Stomach (tissue), 8 donors: ENCODE measurements at regions not wholly inside any gene's neighbourhood (a gene's known extent, or its start where the extent isn't known, plus 50 kb on each side); places are given as distances from the start of the nearest gene placed in this dataset.
"Not testable (repeated sequence)": the region's sequence is repeated elsewhere in the genome, so short reads cannot be mapped to it uniquely, and the experiment has no call there.

Source experiments
- DNase-seq, 2 donors: peaks; one replicate each; pipeline versions ENCODE4 v3.0.0 to v3.0.0-alpha.2; 2013 to 2019
- H3K27ac ChIP-seq, 5 donors: fragments of 200-600 bp in 4 of 5; sonication (generic) in 4 of 5; one replicate each; pipeline ENCODE4 v1.5.1; 2013 to 2019; ENCODE audit warnings: mild to moderate bottlenecking in 1 of 5, moderate library complexity in 1 of 5
- H3K27me3 ChIP-seq, 3 donors: fragments of 200-600 bp; sonication (generic); one replicate each; pipeline ENCODE4 v1.5.1; 2017 to 2019; ENCODE audit warnings: mixed run types in 1 of 3
- H3K36me3 ChIP-seq, 4 donors: fragments of 200-600 bp; sonication (generic); 1 replicate in 3 of 4; 2 replicates in 1 of 4; pipeline ENCODE4 v1.5.1; 2016 to 2019
- H3K4me1 ChIP-seq, 4 donors: fragments of 200-600 bp; sonication (generic); one replicate each; pipeline ENCODE4 v1.5.1; 2016 to 2019
- H3K4me3 ChIP-seq, 4 donors: fragments of 200-600 bp; sonication (generic) in 3 of 4; one replicate each; pipeline ENCODE4 v1.5.1; 2016 to 2019; ENCODE audit warnings: mild to moderate bottlenecking in 1 of 4
- H3K9me3 ChIP-seq, 4 donors: fragments of 200-600 bp; sonication (generic); one replicate each; pipeline ENCODE4 v1.5.1; 2016 to 2019
- EP300 ChIP-seq: sonication (generic); formaldehyde crosslinking; IDR thresholded peaks from one replicate; pipeline ENCODE4 v1.6.1; 2017; ENCODE audit warnings: antibody characterized with exemption
- POLR2A ChIP-seq, 4 donors: fragments of 450-650 bp; IDR thresholded peaks; one replicate each; pipeline ENCODE4 v1.6.1; 2016; ENCODE audit warnings: antibody characterized with exemption in 4 of 4, control low read depth in 2 of 4, mild to moderate bottlenecking in 1 of 4, moderate library complexity in 1 of 4
- POLR2AphosphoS5 ChIP-seq, 3 donors: sonication (generic); formaldehyde crosslinking; IDR thresholded peaks; one replicate each; pipeline ENCODE4 v1.6.1; 2016; ENCODE audit warnings: antibody characterized with exemption in 3 of 3
- WGBS, 5 donors: extraction: QIAGEN DNeasy Blood & Tissue Kit in 3 of 5; methylation state at CpG; one replicate each; pipeline versions ENCODE4 v1.1.5 to v1.1.7; 2013 to 2018; 5-methylcytosine and 5-hydroxymethylcytosine counted together
- intact Hi-C: fragments of 100-400 bp; cut with DNase I; formaldehyde crosslinking; loops from one replicate; pipeline ENCODE4 v1.15.1; 2023; ENCODE audit warnings: low total_unique reads
- TF ChIP-seq, protein P1 (sequence below), 7 experiments: fragments of 450-650 bp in 4 of 7; fragments of 200-600 bp in 3 of 7; sonication (generic) in 3 of 7; IDR thresholded peaks; one replicate each; pipeline ENCODE4 v1.5.1; 2016 to 2019; ENCODE audit warnings: antibody characterized with exemption in 7 of 7, control low read depth in 2 of 7, mild to moderate bottlenecking in 1 of 7
- donor health status: healthy with polysubstance abuse.
- donor health status: Bipolar disorder and iron deficiency.
- donor health status: healthy.

DNA sequence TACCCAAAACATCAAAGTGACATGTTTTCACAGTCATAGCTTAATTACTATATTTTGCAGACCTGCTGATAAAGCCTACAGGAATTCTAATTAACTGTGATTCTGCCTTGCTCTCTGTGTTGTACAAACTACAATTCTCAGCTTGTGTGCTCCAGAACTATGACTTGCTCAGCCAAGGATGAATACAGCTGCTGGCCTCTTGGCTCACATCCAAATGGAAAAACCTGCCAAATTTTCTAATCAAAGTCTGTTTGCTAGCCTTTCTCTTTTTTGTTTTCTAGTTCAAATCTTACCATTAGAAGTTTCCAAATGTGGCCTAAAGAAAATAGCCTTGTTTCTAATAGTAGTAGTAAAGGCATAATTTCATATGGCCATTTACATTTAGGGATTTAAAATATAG is 1176.8 kb downstream of the FAM133A start:
- Histone ChIP-seq H3K27ac (no peak overlapping the region), H3K4me1 (no peaks in the 10 kb centered on the region), H3K4me3 (no peak overlapping the region), H3K36me3 (no peaks in the 10 kb centered on the region), H3K27me3 (no peaks in the 10 kb centered on the region), H3K9me3 (no peaks in the 10 kb centered on the region)
- DNase-seq, result peak in 1 of 2 donors; percentile 27
- TF ChIP-seq POLR2AphosphoS5 (IDR thresholded peaks at IDR 0.05), result no peak
- TF ChIP-seq POLR2A (IDR thresholded peaks at IDR 0.05), result no peak
- no peak for TF ChIP-seq EP300
- TF ChIP-seq, protein P1, sequence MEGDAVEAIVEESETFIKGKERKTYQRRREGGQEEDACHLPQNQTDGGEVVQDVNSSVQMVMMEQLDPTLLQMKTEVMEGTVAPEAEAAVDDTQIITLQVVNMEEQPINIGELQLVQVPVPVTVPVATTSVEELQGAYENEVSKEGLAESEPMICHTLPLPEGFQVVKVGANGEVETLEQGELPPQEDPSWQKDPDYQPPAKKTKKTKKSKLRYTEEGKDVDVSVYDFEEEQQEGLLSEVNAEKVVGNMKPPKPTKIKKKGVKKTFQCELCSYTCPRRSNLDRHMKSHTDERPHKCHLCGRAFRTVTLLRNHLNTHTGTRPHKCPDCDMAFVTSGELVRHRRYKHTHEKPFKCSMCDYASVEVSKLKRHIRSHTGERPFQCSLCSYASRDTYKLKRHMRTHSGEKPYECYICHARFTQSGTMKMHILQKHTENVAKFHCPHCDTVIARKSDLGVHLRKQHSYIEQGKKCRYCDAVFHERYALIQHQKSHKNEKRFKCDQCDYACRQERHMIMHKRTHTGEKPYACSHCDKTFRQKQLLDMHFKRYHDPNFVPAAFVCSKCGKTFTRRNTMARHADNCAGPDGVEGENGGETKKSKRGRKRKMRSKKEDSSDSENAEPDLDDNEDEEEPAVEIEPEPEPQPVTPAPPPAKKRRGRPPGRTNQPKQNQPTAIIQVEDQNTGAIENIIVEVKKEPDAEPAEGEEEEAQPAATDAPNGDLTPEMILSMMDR (IDR thresholded peaks at IDR 0.05), result no peak
- intact Hi-C loops, result no loop called here

DNA sequence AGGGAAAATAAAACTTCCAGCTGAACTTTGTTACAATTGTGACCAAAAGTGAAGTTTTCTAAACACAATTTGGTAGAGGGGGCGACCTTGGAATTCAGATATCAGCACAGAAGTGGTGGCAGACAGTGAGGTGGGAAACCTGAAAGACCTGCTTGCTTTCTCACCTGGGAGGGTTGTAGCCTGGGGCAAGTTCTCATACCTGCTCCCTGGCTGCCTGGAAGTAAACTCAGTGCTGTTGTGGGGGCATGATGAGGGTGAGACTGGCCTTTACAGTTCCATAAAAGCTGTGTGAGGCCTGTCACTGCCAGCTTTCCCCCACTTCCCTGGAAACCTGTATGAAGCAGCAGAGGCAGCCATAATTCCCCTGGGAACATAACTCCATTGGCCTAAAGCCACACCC is 1180.2 kb downstream of the FAM133A start:
- TF ChIP-seq, protein P1 (IDR thresholded peaks at IDR 0.05), result no peak
- TF ChIP-seq EP300 (no peak), POLR2A (IDR thresholded peaks at IDR 0.05) (no peak), POLR2AphosphoS5 (IDR thresholded peaks at IDR 0.05) (no peak)
- H3K9me3 ChIP-seq, result no peaks in the 10 kb centered on the region
- H3K27ac ChIP-seq, result no peak overlapping the region
- DNase-seq, result no peak
- H3K4me1 ChIP-seq, result no peaks in the 10 kb centered on the region
- WGBS, 5 donors, result 22 to 53% (median 47%) methylated on average over 1 of the region's 1 CpG
- H3K27me3 ChIP-seq, result no peaks in the 10 kb centered on the region
- intact Hi-C loops, result no loop called here
- no peaks in the 10 kb centered on the region for H3K36me3 ChIP-seq
- H3K4me3 ChIP-seq, result no peak overlapping the region

DNA sequence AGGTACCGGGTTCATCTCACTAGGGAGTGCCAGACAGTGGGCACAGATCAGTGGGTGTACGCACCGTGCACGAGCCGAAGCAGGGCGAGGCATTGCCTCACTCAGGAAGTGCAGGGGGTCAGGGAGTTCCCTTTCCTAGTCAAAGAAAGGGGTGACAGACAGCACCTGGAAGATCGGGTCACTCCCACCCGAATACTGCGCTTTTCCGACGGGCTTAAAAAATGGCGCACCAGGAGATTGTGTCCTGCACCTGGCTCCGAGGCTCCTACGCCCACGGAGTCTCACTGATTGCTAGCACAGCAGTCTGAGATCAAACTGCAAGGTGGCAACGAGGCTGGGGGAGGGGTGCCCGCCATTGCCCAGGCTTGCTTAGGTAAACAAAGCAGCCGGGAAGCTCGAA is 1188.5 kb downstream of the FAM133A start:
- H3K4me3 ChIP-seq, DNase-seq, H3K27me3 ChIP-seq, H3K27ac ChIP-seq, intact Hi-C loops, H3K4me1 ChIP-seq, H3K36me3 ChIP-seq: not testable (repeated sequence)
- WGBS, 5 donors, result 66 to 97% (median 85%) methylated on average over 9 to 19 of the region's 19 CpGs
- H3K9me3 ChIP-seq, result peaks cover 0 to 10% (median 0%) of the 10 kb centered on the region in 4 donors

GRCh38 chrX:94871640-94872039 is 1197.6 kb downstream of the FAM133A start:
- TF ChIP-seq EP300 (no peak), POLR2A (IDR thresholded peaks at IDR 0.05) (no peak), POLR2AphosphoS5 (IDR thresholded peaks at IDR 0.05) (no peak)
- TF ChIP-seq, protein P1 (IDR thresholded peaks at IDR 0.05), result no peak
- Histone ChIP-seq H3K27ac (no peak overlapping the region), H3K4me1 (no peaks in the 10 kb centered on the region), H3K36me3 (no peaks in the 10 kb centered on the region), H3K9me3 (peaks cover 0 to 4% (median 0%) of the 10 kb centered on the region in 4 donors), H3K27me3 (no peaks in the 10 kb centered on the region), H3K4me3 (no peak overlapping the region)
- no peak for DNase-seq
- WGBS, 5 donors, result 83 to 90% (median 86%) methylated on average over 8 to 9 of the region's 9 CpGs
- intact Hi-C loops, result no loop called here

DNA sequence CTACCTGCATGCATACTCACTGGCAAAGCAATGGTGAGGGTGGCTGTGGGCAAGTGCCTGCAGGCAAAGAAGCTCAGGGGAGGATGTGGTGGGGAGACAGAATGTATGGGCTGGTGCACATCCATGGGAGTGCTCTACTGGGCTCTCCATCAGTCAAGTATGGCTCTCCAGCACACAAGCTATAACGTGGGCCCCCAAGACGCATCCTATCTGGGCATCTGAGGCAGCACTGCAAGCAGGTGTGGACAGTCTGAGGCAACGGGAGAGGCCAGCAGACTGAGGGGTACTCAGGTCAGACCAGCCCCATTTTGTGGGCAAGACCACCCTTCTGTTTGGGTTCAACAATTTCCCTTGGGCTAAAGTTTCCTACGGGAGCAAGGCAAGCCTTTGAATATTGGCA is 1227.8 kb downstream of the FAM133A start:
- no peak for DNase-seq
- Histone ChIP-seq H3K4me1 (no peaks in the 10 kb centered on the region), H3K4me3 (no peak overlapping the region), H3K36me3 (no peaks in the 10 kb centered on the region), H3K27ac (no peak overlapping the region), H3K9me3 (peaks cover 0 to 6% (median 3%) of the 10 kb centered on the region in 4 donors), H3K27me3 (no peaks in the 10 kb centered on the region)
- intact Hi-C loops, result no loop called here
- whole genome bisulfite sequencing, 5 donors, result 70 to 90% (median 75%) methylated on average over 4 of the region's 4 CpGs; no CpG with 5 or more reads in 1 of the 5 donors
- TF ChIP-seq EP300 (no peak), POLR2AphosphoS5 (IDR thresholded peaks at IDR 0.05) (no peak), POLR2A (IDR thresholded peaks at IDR 0.05) (no peak)
- TF ChIP-seq, protein P1 (IDR thresholded peaks at IDR 0.05), result no peak
